ENCODE measurements at regions not wholly inside any gene's neighbourhood (a gene's known extent, or its start where the extent isn't known, plus 50 kb on each side); places are given as distances from the start of the nearest gene placed in this dataset.

- WGBS: 72% methylated on average over 7 of the region's 7 CpGs
- Histone ChIP-seq H3K4me1 (ENCODE audit: control insufficient read depth in 4 of 4, insufficient read depth in 4 of 4, low read length in 3 of 4) (no peaks in the 10 kb centered on the region), H3K36me3 (ENCODE audit: control insufficient read depth in 4 of 4, insufficient read depth in 3 of 4, low read depth in 1 of 4, low read length in 3 of 4) (no peaks in the 10 kb centered on the region), H3K27ac (ENCODE audit: low read depth in 1 of 2, low read length in 2 of 2) (no peak overlapping the region), H3K9me3 (ENCODE audit: control insufficient read depth in 4 of 4, low read length in 3 of 4) (peaks cover 0 to 3% (median under 1%) of the 10 kb centered on the region in 4 donors), H3K4me3 (ENCODE audit: low read depth in 1 of 3, low read length in 3 of 3) (no peak overlapping the region), H3K9ac (ENCODE audit: low read depth in 1 of 2, low read length in 2 of 2) (no peak overlapping the region), H3K27me3 (ENCODE audit: control insufficient read depth in 4 of 4, insufficient read depth in 4 of 4, low read length in 3 of 4) (peaks cover 0 to 5% (median 2%) of the 10 kb centered on the region in 4 donors)
- TF ChIP-seq RAD21 (IDR thresholded peaks at IDR 0.05): no peak
- no peak for DNase-seq (ENCODE audit: low spot score)
Measured at GRCh38 chr2:2660789-2661355, 329.8 kb upstream of the MYT1L start.

GRCh38 chr2:2657121-2657962, 326.3 kb upstream of the MYT1L start:
- DNase-seq (ENCODE audit: low spot score): no peak
- Histone ChIP-seq H3K9me3 (ENCODE audit: control insufficient read depth in 4 of 4, low read length in 3 of 4) (peaks cover 0 to 3% (median under 1%) of the 10 kb centered on the region in 4 donors), H3K36me3 (ENCODE audit: control insufficient read depth in 4 of 4, insufficient read depth in 3 of 4, low read depth in 1 of 4, low read length in 3 of 4) (no peaks in the 10 kb centered on the region), H3K27ac (ENCODE audit: low read depth in 1 of 2, low read length in 2 of 2) (no peak overlapping the region), H3K27me3 (ENCODE audit: control insufficient read depth in 4 of 4, insufficient read depth in 4 of 4, low read length in 3 of 4) (peaks cover 0 to 7% (median 1%) of the 10 kb centered on the region in 4 donors), H3K9ac (ENCODE audit: low read depth in 1 of 2, low read length in 2 of 2) (no peak overlapping the region), H3K4me3 (ENCODE audit: low read depth in 1 of 3, low read length in 3 of 3) (no peak overlapping the region), H3K4me1 (ENCODE audit: control insufficient read depth in 4 of 4, insufficient read depth in 4 of 4, low read length in 3 of 4) (no peaks in the 10 kb centered on the region)
- TF ChIP-seq EGR1 (IDR thresholded peaks at IDR 0.05; ENCODE audit: low read depth in 2 of 2) (no peak), JUND (IDR thresholded peaks at IDR 0.05) (no peak), FOXA2 (IDR thresholded peaks at IDR 0.05) (no peak), NR2F2 (IDR thresholded peaks at IDR 0.05) (no peak), HNF4A (conservative IDR thresholded peaks at IDR 0.05) (no peak), HNF4G (IDR thresholded peaks at IDR 0.05) (no peak), GABPA (IDR thresholded peaks at IDR 0.05 in 1 of 2, conservative IDR thresholded peaks at IDR 0.05 in 1 of 2) (no peak), ZBTB33 (IDR thresholded peaks at IDR 0.05) (no peak), SP1 (IDR thresholded peaks at IDR 0.05) (no peak), RAD21 (IDR thresholded peaks at IDR 0.05) (no peak)
- TF ChIP-seq, protein P1, sequence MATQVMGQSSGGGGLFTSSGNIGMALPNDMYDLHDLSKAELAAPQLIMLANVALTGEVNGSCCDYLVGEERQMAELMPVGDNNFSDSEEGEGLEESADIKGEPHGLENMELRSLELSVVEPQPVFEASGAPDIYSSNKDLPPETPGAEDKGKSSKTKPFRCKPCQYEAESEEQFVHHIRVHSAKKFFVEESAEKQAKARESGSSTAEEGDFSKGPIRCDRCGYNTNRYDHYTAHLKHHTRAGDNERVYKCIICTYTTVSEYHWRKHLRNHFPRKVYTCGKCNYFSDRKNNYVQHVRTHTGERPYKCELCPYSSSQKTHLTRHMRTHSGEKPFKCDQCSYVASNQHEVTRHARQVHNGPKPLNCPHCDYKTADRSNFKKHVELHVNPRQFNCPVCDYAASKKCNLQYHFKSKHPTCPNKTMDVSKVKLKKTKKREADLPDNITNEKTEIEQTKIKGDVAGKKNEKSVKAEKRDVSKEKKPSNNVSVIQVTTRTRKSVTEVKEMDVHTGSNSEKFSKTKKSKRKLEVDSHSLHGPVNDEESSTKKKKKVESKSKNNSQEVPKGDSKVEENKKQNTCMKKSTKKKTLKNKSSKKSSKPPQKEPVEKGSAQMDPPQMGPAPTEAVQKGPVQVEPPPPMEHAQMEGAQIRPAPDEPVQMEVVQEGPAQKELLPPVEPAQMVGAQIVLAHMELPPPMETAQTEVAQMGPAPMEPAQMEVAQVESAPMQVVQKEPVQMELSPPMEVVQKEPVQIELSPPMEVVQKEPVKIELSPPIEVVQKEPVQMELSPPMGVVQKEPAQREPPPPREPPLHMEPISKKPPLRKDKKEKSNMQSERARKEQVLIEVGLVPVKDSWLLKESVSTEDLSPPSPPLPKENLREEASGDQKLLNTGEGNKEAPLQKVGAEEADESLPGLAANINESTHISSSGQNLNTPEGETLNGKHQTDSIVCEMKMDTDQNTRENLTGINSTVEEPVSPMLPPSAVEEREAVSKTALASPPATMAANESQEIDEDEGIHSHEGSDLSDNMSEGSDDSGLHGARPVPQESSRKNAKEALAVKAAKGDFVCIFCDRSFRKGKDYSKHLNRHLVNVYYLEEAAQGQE (IDR thresholded peaks at IDR 0.05): no peak
- TF ChIP-seq, protein P2, sequence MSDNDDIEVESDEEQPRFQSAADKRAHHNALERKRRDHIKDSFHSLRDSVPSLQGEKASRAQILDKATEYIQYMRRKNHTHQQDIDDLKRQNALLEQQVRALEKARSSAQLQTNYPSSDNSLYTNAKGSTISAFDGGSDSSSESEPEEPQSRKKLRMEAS (IDR thresholded peaks at IDR 0.05): no peak
- 68% methylated on average over 15 of the region's 15 CpGs for WGBS

Data from liver (tissue), 7 donors.